Panc1 (cell line): ENCODE measurements at regions not wholly inside any gene's neighbourhood (a gene's known extent, or its start where the extent isn't known, plus 50 kb on each side); places are given as distances from the start of the nearest gene placed in this dataset.

Experiments used
- ATAC-seq: fragments of 200-7000 bp; cut with Tn5 transposase; 2 replicates; pipeline ENCODE4 v1.9.1; 2020; ENCODE audit warnings: mild to moderate bottlenecking, moderate library complexity
- BruUV-seq: library from RNA; stranded (reverse); fragments of 400-500 nt; replicated peaks from 2 replicates; lab custom pipeline; 2021; lab: Mats Ljungman, UMichigan
- CTCF ChIA-PET: fragments of 300-600 bp; sonication (Branson Sonifier 250); formaldehyde crosslinking; loops from one replicate; lab custom pipeline; 2022; ENCODE audit warnings: antibody characterized with exemption; lab: Charles Lee
- POLR2A ChIA-PET: fragments of 300-600 bp; sonication (Branson Sonifier 250); formaldehyde crosslinking; loops from one replicate; lab custom pipeline; 2022; ENCODE audit warnings: antibody characterized with exemption; lab: Charles Lee
- DNase-seq: peaks from one replicate; pipeline ENCODE4 v3.0.0-alpha.2; 2010; ENCODE audit warnings: low read depth, low spot score
- H3K27ac ChIP-seq: 2 replicates; pipeline ENCODE4 v1.5.1; 2011; ENCODE audit warnings: mild to moderate bottlenecking, low read length, inconsistent platforms
- H3K27me3 ChIP-seq: fragments of 200-500 bp; sonication (Bioruptor generic); 2 replicates; pipeline ENCODE4 v1.6.0; 2014; ENCODE audit warnings: low read length, inconsistent platforms; ENCODE audit not compliant: control insufficient read depth, insufficient read depth
- H3K36me3 ChIP-seq: fragments of 200-500 bp; sonication (Bioruptor generic); 2 replicates; pipeline ENCODE4 v1.5.1; 2014; ENCODE audit warnings: inconsistent platforms, mild to moderate bottlenecking, low read length, moderate library complexity; ENCODE audit not compliant: control insufficient read depth, insufficient read depth
- H3K4me1 ChIP-seq: 2 replicates; pipeline ENCODE4 v1.5.1; 2011; ENCODE audit warnings: inconsistent platforms, mild to moderate bottlenecking, low read length, moderate library complexity; ENCODE audit not compliant: control insufficient read depth, insufficient read depth
- H3K4me3 ChIP-seq, 2 experiments: 2 replicates each; pipeline ENCODE4 v1.5.1; 2011 to 2012; ENCODE audit warnings: low read depth in 2 of 2, low read length in 2 of 2, mild to moderate bottlenecking in 2 of 2, inconsistent platforms in 1 of 2, moderate library complexity in 1 of 2
- H3K9me3 ChIP-seq: fragments of 200-500 bp; sonication (Bioruptor generic); 2 replicates; pipeline ENCODE4 v1.5.1; 2014; ENCODE audit warnings: low read depth, mild to moderate bottlenecking, inconsistent platforms, low read length, moderate library complexity; ENCODE audit not compliant: control insufficient read depth, insufficient read depth
- POLR2AphosphoS5 ChIP-seq: IDR thresholded peaks from 2 replicates; pipeline ENCODE4 v1.6.1; 2012; ENCODE audit warnings: mild to moderate bottlenecking, low read depth, low read length, moderate library complexity
- SIN3A ChIP-seq: IDR thresholded peaks from 2 replicates; pipeline ENCODE4 v1.6.1; 2012; ENCODE audit warnings: low read depth, mild to moderate bottlenecking, low read length, moderate library complexity, borderline replicate concordance; ENCODE audit not compliant: insufficient read depth
- TCF7L2 ChIP-seq: IDR thresholded peaks from 2 replicates; pipeline ENCODE4 v1.6.1; 2011; ENCODE audit warnings: mild to moderate bottlenecking, low read depth, low read length, inconsistent platforms
- in situ Hi-C: cut with HindIII; loops from 2 replicates; pipeline ENCODE4 v1.10.0; 2016; ENCODE audit warnings: low sequenced_read_pairs, low pct_unique_long_range_greater_than_20kb
- intact Hi-C: fragments of 100-400 bp; cut with micrococcal nuclease; formaldehyde crosslinking; loops from one replicate; pipeline ENCODE4 v1.10.0; 2022; ENCODE audit not compliant: unreplicated experiment
- TF ChIP-seq, protein P1 (sequence below), 2 experiments: IDR thresholded peaks; 2 replicates each; pipeline ENCODE4 v1.6.1; 2011 to 2012; ENCODE audit warnings: low read depth in 2 of 2, control low read depth in 1 of 2, low read length in 1 of 2, mild to moderate bottlenecking in 1 of 2, moderate library complexity in 1 of 2; ENCODE audit not compliant: insufficient read depth in 1 of 2
- TF ChIP-seq, protein P2 (sequence below): fragments of 450-650 bp; IDR thresholded peaks from 2 replicates; pipeline ENCODE4 v1.5.1; 2017; ENCODE audit warnings: mild to moderate bottlenecking

DNA sequence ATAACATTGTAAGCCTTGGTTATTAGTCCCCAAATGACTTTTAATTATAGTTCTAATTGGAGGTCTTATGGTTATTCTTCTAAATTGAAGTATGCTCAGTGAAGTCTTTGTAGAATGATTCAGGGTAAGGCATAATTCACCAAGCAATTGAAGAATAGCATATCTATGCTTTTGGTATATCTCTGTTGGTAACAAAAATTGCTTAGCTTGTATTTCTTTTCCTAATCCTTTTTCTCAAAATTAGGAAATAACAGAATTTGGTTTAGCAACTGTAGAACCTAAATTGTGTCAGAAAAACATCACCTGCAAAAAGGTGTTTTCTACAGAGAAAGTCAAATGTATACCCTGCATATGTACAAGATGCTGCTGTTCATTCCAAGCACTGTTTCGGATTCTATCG lies 189.2 kb upstream of the EPHA4 start:
- ATAC-seq (no peak), DNase-seq (no peak)
- intact Hi-C loops: no loop called here
- Histone ChIP-seq H3K36me3 (no peaks in the 10 kb centered on the region), H3K4me1 (no peaks in the 10 kb centered on the region), H3K27ac (no peak overlapping the region), H3K4me3 (no peak overlapping the region), H3K9me3 (no peaks in the 10 kb centered on the region), H3K27me3 (no peaks in the 10 kb centered on the region)
- in situ Hi-C loops: no loop called here
- ChIA-PET CTCF (no interaction called here), POLR2A (no interaction called here)
- TF ChIP-seq, protein P1, sequence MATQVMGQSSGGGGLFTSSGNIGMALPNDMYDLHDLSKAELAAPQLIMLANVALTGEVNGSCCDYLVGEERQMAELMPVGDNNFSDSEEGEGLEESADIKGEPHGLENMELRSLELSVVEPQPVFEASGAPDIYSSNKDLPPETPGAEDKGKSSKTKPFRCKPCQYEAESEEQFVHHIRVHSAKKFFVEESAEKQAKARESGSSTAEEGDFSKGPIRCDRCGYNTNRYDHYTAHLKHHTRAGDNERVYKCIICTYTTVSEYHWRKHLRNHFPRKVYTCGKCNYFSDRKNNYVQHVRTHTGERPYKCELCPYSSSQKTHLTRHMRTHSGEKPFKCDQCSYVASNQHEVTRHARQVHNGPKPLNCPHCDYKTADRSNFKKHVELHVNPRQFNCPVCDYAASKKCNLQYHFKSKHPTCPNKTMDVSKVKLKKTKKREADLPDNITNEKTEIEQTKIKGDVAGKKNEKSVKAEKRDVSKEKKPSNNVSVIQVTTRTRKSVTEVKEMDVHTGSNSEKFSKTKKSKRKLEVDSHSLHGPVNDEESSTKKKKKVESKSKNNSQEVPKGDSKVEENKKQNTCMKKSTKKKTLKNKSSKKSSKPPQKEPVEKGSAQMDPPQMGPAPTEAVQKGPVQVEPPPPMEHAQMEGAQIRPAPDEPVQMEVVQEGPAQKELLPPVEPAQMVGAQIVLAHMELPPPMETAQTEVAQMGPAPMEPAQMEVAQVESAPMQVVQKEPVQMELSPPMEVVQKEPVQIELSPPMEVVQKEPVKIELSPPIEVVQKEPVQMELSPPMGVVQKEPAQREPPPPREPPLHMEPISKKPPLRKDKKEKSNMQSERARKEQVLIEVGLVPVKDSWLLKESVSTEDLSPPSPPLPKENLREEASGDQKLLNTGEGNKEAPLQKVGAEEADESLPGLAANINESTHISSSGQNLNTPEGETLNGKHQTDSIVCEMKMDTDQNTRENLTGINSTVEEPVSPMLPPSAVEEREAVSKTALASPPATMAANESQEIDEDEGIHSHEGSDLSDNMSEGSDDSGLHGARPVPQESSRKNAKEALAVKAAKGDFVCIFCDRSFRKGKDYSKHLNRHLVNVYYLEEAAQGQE (IDR thresholded peaks at IDR 0.05; ENCODE audit: insufficient read depth in 1 of 2, low read depth in 2 of 2, low read length in 1 of 2): no peak
- TF ChIP-seq, protein P2, sequence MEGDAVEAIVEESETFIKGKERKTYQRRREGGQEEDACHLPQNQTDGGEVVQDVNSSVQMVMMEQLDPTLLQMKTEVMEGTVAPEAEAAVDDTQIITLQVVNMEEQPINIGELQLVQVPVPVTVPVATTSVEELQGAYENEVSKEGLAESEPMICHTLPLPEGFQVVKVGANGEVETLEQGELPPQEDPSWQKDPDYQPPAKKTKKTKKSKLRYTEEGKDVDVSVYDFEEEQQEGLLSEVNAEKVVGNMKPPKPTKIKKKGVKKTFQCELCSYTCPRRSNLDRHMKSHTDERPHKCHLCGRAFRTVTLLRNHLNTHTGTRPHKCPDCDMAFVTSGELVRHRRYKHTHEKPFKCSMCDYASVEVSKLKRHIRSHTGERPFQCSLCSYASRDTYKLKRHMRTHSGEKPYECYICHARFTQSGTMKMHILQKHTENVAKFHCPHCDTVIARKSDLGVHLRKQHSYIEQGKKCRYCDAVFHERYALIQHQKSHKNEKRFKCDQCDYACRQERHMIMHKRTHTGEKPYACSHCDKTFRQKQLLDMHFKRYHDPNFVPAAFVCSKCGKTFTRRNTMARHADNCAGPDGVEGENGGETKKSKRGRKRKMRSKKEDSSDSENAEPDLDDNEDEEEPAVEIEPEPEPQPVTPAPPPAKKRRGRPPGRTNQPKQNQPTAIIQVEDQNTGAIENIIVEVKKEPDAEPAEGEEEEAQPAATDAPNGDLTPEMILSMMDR: no peak
- TF ChIP-seq POLR2AphosphoS5 (no peak), SIN3A (no peak), TCF7L2 (no peak)
- BruUV-seq: no TSS peak

DNA sequence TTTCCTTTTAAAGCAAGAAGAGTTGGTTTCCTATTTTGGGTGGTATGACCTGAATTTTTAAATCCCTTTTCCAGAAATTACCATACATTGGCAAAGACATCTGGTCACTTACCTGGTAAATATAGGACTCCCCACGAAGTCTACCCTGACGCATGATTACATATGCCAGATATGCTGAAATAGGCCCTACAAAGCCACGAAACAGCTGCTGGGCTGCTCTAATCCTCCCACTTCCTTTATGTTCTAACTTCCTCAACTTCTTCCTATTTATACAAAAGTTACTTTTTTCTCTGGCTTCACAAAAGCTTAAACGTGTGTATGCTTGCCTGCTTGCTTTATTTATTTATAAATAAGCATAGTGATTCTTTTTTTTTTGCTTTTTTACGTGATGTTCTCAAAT lies 186.0 kb upstream of the EPHA4 start:
- no peaks in the 10 kb centered on the region for H3K27me3 ChIP-seq
- H3K9me3 ChIP-seq: no peaks in the 10 kb centered on the region
- ATAC-seq: no peak
- ChIA-PET CTCF (no interaction called here), POLR2A (no interaction called here)
- in situ Hi-C loops (no loop called here), intact Hi-C loops (no loop called here)
- H3K4me3 ChIP-seq: no peak overlapping the region
- no TSS peak for BruUV-seq
- H3K27ac ChIP-seq: no peak overlapping the region
- no peaks in the 10 kb centered on the region for H3K4me1 ChIP-seq
- H3K36me3 ChIP-seq: no peaks in the 10 kb centered on the region
- no peak for DNase-seq
- TF ChIP-seq, protein P1 (IDR thresholded peaks at IDR 0.05; ENCODE audit: insufficient read depth in 1 of 2, low read depth in 2 of 2, low read length in 1 of 2): no peak
- TF ChIP-seq TCF7L2 (no peak), POLR2AphosphoS5 (no peak), SIN3A (no peak)
- TF ChIP-seq, protein P2: no peak
